GM23338 (cell line): ENCODE measurements at regions not wholly inside any gene's neighbourhood (a gene's known extent, or its start where the extent isn't known, plus 50 kb on each side); places are given as distances from the start of the nearest gene placed in this dataset.

Experiments
- ATAC-seq: fragments of 200-7000 bp; cut with Tn5 transposase; 3 replicates; pipeline ENCODE4 v1.9.1; 2020
- DNase-seq: peaks from one replicate; pipeline ENCODE4 v3.0.0-alpha.2; 2015; ENCODE audit warnings: low spot score
- H2AFZ ChIP-seq: fragments of 200-600 bp; sonication (generic); 2 replicates; pipeline ENCODE4 v1.8.0; 2016; ENCODE audit warnings: antibody characterized with exemption, mild to moderate bottlenecking, moderate library complexity
- H3F3A ChIP-seq: fragments of 200-600 bp; sonication (generic); replicated peaks from 2 replicates; pipeline ENCODE4 v1.8.0; 2017; ENCODE audit warnings: antibody characterized with exemption, mixed run types, low read depth
- H3K27ac ChIP-seq: fragments of 200-600 bp; sonication (generic); 2 replicates; pipeline ENCODE4 v1.6.1; 2016; ENCODE audit warnings: low read depth
- H3K27me3 ChIP-seq: fragments of 200-600 bp; sonication (generic); 2 replicates; pipeline ENCODE4 v1.8.0; 2016; ENCODE audit warnings: mild to moderate bottlenecking, mixed run types, moderate library complexity; ENCODE audit not compliant: insufficient read depth
- H3K36me3 ChIP-seq: fragments of 200-600 bp; sonication (generic); 2 replicates; pipeline ENCODE4 v1.8.0; 2016; ENCODE audit warnings: mild to moderate bottlenecking; ENCODE audit not compliant: insufficient read depth
- H3K4me1 ChIP-seq: fragments of 200-600 bp; sonication (generic); 2 replicates; pipeline ENCODE4 v1.8.0; 2016; ENCODE audit warnings: mild to moderate bottlenecking, moderate library complexity; ENCODE audit not compliant: insufficient read depth
- H3K4me2 ChIP-seq: fragments of 200-600 bp; sonication (generic); 2 replicates; pipeline ENCODE4 v1.7.1; 2017; ENCODE audit warnings: mixed run types
- H3K4me3 ChIP-seq: fragments of 200-600 bp; sonication (generic); 2 replicates; pipeline ENCODE4 v1.6.1; 2016; ENCODE audit warnings: mixed run types
- H3K79me2 ChIP-seq: fragments of 200-600 bp; sonication (generic); replicated peaks from 2 replicates; pipeline ENCODE4 v1.8.0; 2017; ENCODE audit warnings: mild to moderate bottlenecking; ENCODE audit not compliant: insufficient read depth
- H3K9me2 ChIP-seq: fragments of 200-600 bp; sonication (generic); 2 replicates; pipeline ENCODE4 v1.8.0; 2017; ENCODE audit not compliant: insufficient read depth
- H4K20me1 ChIP-seq: fragments of 200-600 bp; sonication (generic); replicated peaks from 2 replicates; pipeline ENCODE4 v1.8.0; 2017; ENCODE audit warnings: mild to moderate bottlenecking; ENCODE audit not compliant: insufficient read depth
- H3K27ac Mint-ChIP-seq: 2 replicates; pipeline ENCODE4 v1.8.0; 2020; ENCODE audit warnings: inconsistent platforms, mild to moderate bottlenecking, moderate library complexity, mixed read lengths
- H3K27me3 Mint-ChIP-seq: 3 replicates; pipeline ENCODE4 v1.8.0; 2022; ENCODE audit warnings: low read depth, mild to moderate bottlenecking, moderate library complexity, mixed read lengths, inconsistent platforms; ENCODE audit not compliant: insufficient read depth, poor library complexity
- H3K36me3 Mint-ChIP-seq: 3 replicates; pipeline ENCODE4 v1.8.0; 2021; ENCODE audit warnings: low read depth, mild to moderate bottlenecking, inconsistent platforms, moderate library complexity, mixed read lengths
- H3K4me1 Mint-ChIP-seq: 3 replicates; pipeline ENCODE4 v1.8.0; 2020; ENCODE audit warnings: mild to moderate bottlenecking, inconsistent platforms, mixed read lengths
- H3K4me3 Mint-ChIP-seq: 3 replicates; pipeline ENCODE4 v1.8.0; 2021; ENCODE audit warnings: moderate library complexity, mild to moderate bottlenecking, inconsistent platforms, mixed read lengths
- H3K9me3 Mint-ChIP-seq: 3 replicates; pipeline ENCODE4 v1.8.0; 2020; ENCODE audit warnings: moderate library complexity, mild to moderate bottlenecking, inconsistent platforms, mixed read lengths
- CREB1 ChIP-seq: fragments of 250-450 bp; sonication (Bioruptor Pico); IDR thresholded peaks from 2 replicates; pipeline ENCODE4 v1.5.0; 2020; ENCODE audit warnings: low read depth, mild to moderate bottlenecking, moderate library complexity
- EZH2 ChIP-seq: fragments of 200-600 bp; sonication (generic); IDR thresholded peaks from one replicate; pipeline ENCODE4 v1.8.0; 2017; ENCODE audit warnings: antibody characterized with exemption, mild to moderate bottlenecking, low read depth; ENCODE audit not compliant: unreplicated experiment
- EZH2phosphoT487 ChIP-seq: fragments of 200-600 bp; sonication (generic); IDR thresholded peaks from one replicate; pipeline ENCODE4 v1.8.1; 2018; ENCODE audit warnings: antibody characterized with exemption; ENCODE audit not compliant: unreplicated experiment
- JUNB ChIP-seq: IDR thresholded peaks from one replicate; pipeline ENCODE4 v1.6.1; 2016; ENCODE audit warnings: antibody characterized with exemption; ENCODE audit not compliant: unreplicated experiment
- NANOG ChIP-seq: IDR thresholded peaks from 2 replicates; pipeline ENCODE4 v1.6.1; 2016; ENCODE audit warnings: antibody characterized with exemption, borderline replicate concordance
- POLR2AphosphoS5 ChIP-seq: IDR thresholded peaks from 2 replicates; pipeline ENCODE4 v1.6.1; 2016; ENCODE audit warnings: antibody characterized with exemption, low read depth
- STAT1 ChIP-seq: IDR thresholded peaks from one replicate; pipeline ENCODE4 v1.6.1; 2016; ENCODE audit warnings: antibody characterized with exemption; ENCODE audit not compliant: unreplicated experiment
- ZNF114 ChIP-seq: fragments of 250-450 bp; sonication (Bioruptor Pico); IDR thresholded peaks from 2 replicates; pipeline ENCODE4 v1.5.0; 2020; ENCODE audit warnings: mild to moderate bottlenecking, moderate library complexity
- ZNF331 ChIP-seq: fragments of 250-450 bp; sonication (Bioruptor Pico); IDR thresholded peaks from 2 replicates; pipeline ENCODE4 v1.5.0; 2020; ENCODE audit warnings: low read depth, mild to moderate bottlenecking, moderate library complexity
- TF ChIP-seq, protein P1 (sequence below), 2 experiments: fragments of 200-600 bp in 1 of 2; sonication (generic) in 1 of 2; conservative IDR thresholded peaks; 2 replicates each; pipeline versions ENCODE4 v1.5.1 to v1.6.1; 2016 to 2017; ENCODE audit warnings: antibody characterized with exemption in 2 of 2, low read depth in 2 of 2, mild to moderate bottlenecking in 2 of 2, moderate library complexity in 1 of 2
- TF ChIP-seq, protein P2 (sequence below): IDR thresholded peaks from one replicate; pipeline ENCODE4 v1.6.1; 2018; ENCODE audit warnings: antibody characterized with exemption; ENCODE audit not compliant: unreplicated experiment
- TF ChIP-seq, protein P3 (sequence below): IDR thresholded peaks from 2 replicates; pipeline ENCODE4 v1.6.1; 2016; ENCODE audit warnings: antibody characterized with exemption
- TF ChIP-seq, protein P4 (sequence below): fragments of 250-450 bp; sonication (Bioruptor Pico); IDR thresholded peaks from 2 replicates; pipeline ENCODE4 v1.5.0; 2020; ENCODE audit warnings: mild to moderate bottlenecking, moderate library complexity

DNA sequence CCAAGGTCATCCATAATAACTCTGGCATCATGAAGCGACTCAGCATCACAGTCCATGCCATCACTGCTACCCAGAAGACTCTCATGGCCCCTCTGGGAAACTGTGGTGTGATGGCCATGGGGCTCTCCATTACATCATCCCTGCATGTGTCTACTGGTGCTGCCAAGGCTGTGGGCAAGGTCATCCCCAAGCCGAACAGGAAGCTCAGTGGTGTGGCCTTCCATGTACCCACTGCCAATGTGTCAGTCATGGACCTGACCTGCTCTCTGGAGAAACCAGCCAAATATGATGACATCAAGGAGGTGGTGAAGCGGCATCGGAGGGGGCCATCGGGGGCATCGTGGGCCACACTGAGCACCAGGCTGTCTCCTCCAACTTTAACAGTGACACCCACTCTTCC is 65.1 kb upstream of the ARHGAP29 start:
- no peaks in the 10 kb centered on the region for H3F3A ChIP-seq
- H3K4me2 ChIP-seq, result no peak overlapping the region
- H3K9me2 ChIP-seq, result peaks cover 11% of the 10 kb centered on the region; the same call in 1 of the 2 replicates
- Mint-ChIP-seq H3K4me3 (no peak overlapping the region), H3K4me1 (peaks cover 4% of the 10 kb centered on the region), H3K27me3 (no peaks in the 10 kb centered on the region), H3K9me3 (no peaks in the 10 kb centered on the region), H3K27ac (no peak overlapping the region), H3K36me3 (no peaks in the 10 kb centered on the region)
- peaks cover 4% of the 10 kb centered on the region; the same call in 1 of the 2 replicates for H3K4me1 ChIP-seq
- H2AFZ ChIP-seq, result no peak overlapping the region
- H3K36me3 ChIP-seq, result no peaks in the 10 kb centered on the region
- H3K27ac ChIP-seq, result no peak overlapping the region
- no peaks in the 10 kb centered on the region for H4K20me1 ChIP-seq
- H3K27me3 ChIP-seq, result no peaks in the 10 kb centered on the region
- TF ChIP-seq, protein P1, sequence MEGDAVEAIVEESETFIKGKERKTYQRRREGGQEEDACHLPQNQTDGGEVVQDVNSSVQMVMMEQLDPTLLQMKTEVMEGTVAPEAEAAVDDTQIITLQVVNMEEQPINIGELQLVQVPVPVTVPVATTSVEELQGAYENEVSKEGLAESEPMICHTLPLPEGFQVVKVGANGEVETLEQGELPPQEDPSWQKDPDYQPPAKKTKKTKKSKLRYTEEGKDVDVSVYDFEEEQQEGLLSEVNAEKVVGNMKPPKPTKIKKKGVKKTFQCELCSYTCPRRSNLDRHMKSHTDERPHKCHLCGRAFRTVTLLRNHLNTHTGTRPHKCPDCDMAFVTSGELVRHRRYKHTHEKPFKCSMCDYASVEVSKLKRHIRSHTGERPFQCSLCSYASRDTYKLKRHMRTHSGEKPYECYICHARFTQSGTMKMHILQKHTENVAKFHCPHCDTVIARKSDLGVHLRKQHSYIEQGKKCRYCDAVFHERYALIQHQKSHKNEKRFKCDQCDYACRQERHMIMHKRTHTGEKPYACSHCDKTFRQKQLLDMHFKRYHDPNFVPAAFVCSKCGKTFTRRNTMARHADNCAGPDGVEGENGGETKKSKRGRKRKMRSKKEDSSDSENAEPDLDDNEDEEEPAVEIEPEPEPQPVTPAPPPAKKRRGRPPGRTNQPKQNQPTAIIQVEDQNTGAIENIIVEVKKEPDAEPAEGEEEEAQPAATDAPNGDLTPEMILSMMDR (conservative IDR thresholded peaks at IDR 0.05; ENCODE audit: low read depth in 2 of 2), result no peak
- TF ChIP-seq ZNF331 (no peak), ZNF114 (CRISPR knock-in tag) (no peak), POLR2AphosphoS5 (no peak), JUNB (no peak), STAT1 (no peak), CREB1 (CRISPR knock-in tag) (no peak), EZH2phosphoT487 (no peak), NANOG (no peak), EZH2 (no peak)
- TF ChIP-seq, protein P2, sequence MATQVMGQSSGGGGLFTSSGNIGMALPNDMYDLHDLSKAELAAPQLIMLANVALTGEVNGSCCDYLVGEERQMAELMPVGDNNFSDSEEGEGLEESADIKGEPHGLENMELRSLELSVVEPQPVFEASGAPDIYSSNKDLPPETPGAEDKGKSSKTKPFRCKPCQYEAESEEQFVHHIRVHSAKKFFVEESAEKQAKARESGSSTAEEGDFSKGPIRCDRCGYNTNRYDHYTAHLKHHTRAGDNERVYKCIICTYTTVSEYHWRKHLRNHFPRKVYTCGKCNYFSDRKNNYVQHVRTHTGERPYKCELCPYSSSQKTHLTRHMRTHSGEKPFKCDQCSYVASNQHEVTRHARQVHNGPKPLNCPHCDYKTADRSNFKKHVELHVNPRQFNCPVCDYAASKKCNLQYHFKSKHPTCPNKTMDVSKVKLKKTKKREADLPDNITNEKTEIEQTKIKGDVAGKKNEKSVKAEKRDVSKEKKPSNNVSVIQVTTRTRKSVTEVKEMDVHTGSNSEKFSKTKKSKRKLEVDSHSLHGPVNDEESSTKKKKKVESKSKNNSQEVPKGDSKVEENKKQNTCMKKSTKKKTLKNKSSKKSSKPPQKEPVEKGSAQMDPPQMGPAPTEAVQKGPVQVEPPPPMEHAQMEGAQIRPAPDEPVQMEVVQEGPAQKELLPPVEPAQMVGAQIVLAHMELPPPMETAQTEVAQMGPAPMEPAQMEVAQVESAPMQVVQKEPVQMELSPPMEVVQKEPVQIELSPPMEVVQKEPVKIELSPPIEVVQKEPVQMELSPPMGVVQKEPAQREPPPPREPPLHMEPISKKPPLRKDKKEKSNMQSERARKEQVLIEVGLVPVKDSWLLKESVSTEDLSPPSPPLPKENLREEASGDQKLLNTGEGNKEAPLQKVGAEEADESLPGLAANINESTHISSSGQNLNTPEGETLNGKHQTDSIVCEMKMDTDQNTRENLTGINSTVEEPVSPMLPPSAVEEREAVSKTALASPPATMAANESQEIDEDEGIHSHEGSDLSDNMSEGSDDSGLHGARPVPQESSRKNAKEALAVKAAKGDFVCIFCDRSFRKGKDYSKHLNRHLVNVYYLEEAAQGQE, result no peak
- TF ChIP-seq, protein P3, sequence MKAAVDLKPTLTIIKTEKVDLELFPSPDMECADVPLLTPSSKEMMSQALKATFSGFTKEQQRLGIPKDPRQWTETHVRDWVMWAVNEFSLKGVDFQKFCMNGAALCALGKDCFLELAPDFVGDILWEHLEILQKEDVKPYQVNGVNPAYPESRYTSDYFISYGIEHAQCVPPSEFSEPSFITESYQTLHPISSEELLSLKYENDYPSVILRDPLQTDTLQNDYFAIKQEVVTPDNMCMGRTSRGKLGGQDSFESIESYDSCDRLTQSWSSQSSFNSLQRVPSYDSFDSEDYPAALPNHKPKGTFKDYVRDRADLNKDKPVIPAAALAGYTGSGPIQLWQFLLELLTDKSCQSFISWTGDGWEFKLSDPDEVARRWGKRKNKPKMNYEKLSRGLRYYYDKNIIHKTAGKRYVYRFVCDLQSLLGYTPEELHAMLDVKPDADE, result no peak
- TF ChIP-seq, protein P4, sequence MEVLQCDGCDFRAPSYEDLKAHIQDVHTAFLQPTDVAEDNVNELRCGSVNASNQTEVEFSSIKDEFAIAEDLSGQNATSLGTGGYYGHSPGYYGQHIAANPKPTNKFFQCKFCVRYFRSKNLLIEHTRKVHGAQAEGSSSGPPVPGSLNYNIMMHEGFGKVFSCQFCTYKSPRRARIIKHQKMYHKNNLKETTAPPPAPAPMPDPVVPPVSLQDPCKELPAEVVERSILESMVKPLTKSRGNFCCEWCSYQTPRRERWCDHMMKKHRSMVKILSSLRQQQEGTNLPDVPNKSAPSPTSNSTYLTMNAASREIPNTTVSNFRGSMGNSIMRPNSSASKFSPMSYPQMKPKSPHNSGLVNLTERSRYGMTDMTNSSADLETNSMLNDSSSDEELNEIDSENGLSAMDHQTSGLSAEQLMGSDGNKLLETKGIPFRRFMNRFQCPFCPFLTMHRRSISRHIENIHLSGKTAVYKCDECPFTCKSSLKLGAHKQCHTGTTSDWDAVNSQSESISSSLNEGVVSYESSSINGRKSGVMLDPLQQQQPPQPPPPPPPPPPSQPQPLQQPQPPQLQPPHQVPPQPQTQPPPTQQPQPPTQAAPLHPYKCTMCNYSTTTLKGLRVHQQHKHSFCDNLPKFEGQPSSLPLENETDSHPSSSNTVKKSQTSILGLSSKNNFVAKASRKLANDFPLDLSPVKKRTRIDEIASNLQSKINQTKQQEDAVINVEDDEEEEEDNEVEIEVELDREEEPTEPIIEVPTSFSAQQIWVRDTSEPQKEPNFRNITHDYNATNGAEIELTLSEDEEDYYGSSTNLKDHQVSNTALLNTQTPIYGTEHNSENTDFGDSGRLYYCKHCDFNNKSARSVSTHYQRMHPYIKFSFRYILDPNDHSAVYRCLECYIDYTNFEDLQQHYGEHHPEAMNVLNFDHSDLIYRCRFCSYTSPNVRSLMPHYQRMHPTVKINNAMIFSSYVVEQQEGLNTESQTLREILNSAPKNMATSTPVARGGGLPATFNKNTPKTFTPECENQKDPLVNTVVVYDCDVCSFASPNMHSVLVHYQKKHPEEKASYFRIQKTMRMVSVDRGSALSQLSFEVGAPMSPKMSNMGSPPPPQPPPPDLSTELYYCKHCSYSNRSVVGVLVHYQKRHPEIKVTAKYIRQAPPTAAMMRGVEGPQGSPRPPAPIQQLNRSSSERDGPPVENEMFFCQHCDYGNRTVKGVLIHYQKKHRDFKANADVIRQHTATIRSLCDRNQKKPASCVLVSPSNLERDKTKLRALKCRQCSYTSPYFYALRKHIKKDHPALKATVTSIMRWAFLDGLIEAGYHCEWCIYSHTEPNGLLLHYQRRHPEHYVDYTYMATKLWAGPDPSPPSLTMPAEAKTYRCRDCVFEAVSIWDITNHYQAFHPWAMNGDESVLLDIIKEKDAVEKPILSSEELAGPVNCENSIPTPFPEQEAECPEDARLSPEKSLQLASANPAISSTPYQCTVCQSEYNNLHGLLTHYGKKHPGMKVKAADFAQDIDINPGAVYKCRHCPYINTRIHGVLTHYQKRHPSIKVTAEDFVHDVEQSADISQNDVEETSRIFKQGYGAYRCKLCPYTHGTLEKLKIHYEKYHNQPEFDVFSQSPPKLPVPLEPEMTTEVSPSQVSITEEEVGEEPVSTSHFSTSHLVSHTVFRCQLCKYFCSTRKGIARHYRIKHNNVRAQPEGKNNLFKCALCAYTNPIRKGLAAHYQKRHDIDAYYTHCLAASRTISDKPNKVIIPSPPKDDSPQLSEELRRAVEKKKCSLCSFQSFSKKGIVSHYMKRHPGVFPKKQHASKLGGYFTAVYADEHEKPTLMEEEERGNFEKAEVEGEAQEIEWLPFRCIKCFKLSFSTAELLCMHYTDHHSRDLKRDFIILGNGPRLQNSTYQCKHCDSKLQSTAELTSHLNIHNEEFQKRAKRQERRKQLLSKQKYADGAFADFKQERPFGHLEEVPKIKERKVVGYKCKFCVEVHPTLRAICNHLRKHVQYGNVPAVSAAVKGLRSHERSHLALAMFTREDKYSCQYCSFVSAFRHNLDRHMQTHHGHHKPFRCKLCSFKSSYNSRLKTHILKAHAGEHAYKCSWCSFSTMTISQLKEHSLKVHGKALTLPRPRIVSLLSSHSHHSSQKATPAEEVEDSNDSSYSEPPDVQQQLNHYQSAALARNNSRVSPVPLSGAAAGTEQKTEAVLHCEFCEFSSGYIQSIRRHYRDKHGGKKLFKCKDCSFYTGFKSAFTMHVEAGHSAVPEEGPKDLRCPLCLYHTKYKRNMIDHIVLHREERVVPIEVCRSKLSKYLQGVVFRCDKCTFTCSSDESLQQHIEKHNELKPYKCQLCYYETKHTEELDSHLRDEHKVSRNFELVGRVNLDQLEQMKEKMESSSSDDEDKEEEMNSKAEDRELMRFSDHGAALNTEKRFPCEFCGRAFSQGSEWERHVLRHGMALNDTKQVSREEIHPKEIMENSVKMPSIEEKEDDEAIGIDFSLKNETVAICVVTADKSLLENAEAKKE, result no peak
- DNase-seq (no peak), ATAC-seq (no peak)
- no peaks in the 10 kb centered on the region for H3K79me2 ChIP-seq
- H3K4me3 ChIP-seq, result no peak overlapping the region
